HepG2 (cell line): ENCODE measurements at regions not wholly inside any gene's neighbourhood (a gene's known extent, or its start where the extent isn't known, plus 50 kb on each side); places are given as distances from the start of the nearest gene placed in this dataset.

Experiments
- ATAC-seq: fragments of 200-7000 bp; cut with Tn5 transposase; 3 replicates; pipeline ENCODE4 v1.9.1; 2020; ENCODE audit warnings: mild to moderate bottlenecking, moderate library complexity
- BruUV-seq: library from RNA; stranded (reverse); fragments of 400-500 nt; replicated peaks from 2 replicates; lab custom pipeline; 2021; lab: Mats Ljungman, UMichigan
- CTCF ChIA-PET: fragments of 300-600 bp; formaldehyde crosslinking; extraction: SDS; loops from one replicate; lab custom pipeline; 2021; ENCODE audit warnings: low total read pairs, inconsistent platforms, low intra/inter-chr PET ratio; lab: Yijun Ruan, JAX
- POLR2A ChIA-PET: fragments of 350-600 bp; sonication (Branson Sonifier 250); formaldehyde crosslinking; loops from one replicate; lab custom pipeline; 2020; ENCODE audit warnings: antibody characterized with exemption, inconsistent platforms; lab: Yijun Ruan, JAX
- DNase-seq: peaks from one replicate; pipeline ENCODE4 v3.0.0-alpha.2; 2015; ENCODE audit warnings: low spot score
- FAIRE-seq: peaks from 3 replicates; lab custom pipeline; 2011; peaks lifted over from hg19 to GRCh38; lab: Jason Lieb, UNC
- H2AFZ ChIP-seq: one replicate; pipeline ENCODE4 v1.6.1; 2011; ENCODE audit warnings: low read length, inconsistent platforms
- H3K27ac ChIP-seq: fragments of 300-600 bp; 3 replicates; pipeline ENCODE4 v1.8.0; 2011; ENCODE audit warnings: mixed run types, mild to moderate bottlenecking, mixed read lengths, low read length, inconsistent platforms; ENCODE audit not compliant: insufficient read depth; ENCODE audit errors: extremely low read length
- H3K27me3 ChIP-seq, 2 experiments: fragments of 200-600 bp in 1 of 2; 2 replicates in 1 of 2; 3 replicates in 1 of 2; pipeline versions ENCODE4 v1.6.0 to v1.8.0; 2011; ENCODE audit warnings: low read length in 2 of 2, mild to moderate bottlenecking in 2 of 2, moderate library complexity in 2 of 2, inconsistent platforms in 1 of 2; ENCODE audit not compliant: insufficient read depth in 2 of 2, control insufficient read depth in 1 of 2
- H3K36me3 ChIP-seq, 2 experiments: fragments of 200-600 bp in 1 of 2; replicated peaks in 1 of 2; 2 replicates in 1 of 2; 3 replicates in 1 of 2; pipeline versions ENCODE4 v1.5.1 to v1.8.0; 2011; ENCODE audit warnings: low read length in 2 of 2, inconsistent platforms in 1 of 2; ENCODE audit not compliant: insufficient read depth in 2 of 2, control insufficient read depth in 1 of 2
- H3K4me1 ChIP-seq: 2 replicates; pipeline ENCODE4 v1.5.1; 2012; ENCODE audit warnings: low read length, inconsistent platforms; ENCODE audit not compliant: insufficient read depth
- H3K4me2 ChIP-seq: 2 replicates; pipeline ENCODE4 v1.6.0; 2011; ENCODE audit warnings: low read depth, low read length, inconsistent platforms
- H3K4me3 ChIP-seq, 3 experiments: fragments of 200-600 bp in 1 of 3; sonication (generic), shearing (Covaris generic) in 1 of 3; replicated peaks in 1 of 3; 2 replicates each; pipeline ENCODE4 v1.5.1; 2011 to 2016; ENCODE audit warnings: low read length in 3 of 3, inconsistent platforms in 2 of 3, low read depth in 2 of 3, mild to moderate bottlenecking in 2 of 3, control low read depth in 1 of 3, mixed read lengths in 1 of 3; ENCODE audit not compliant: insufficient read depth in 1 of 3
- H3K79me2 ChIP-seq: one replicate; pipeline ENCODE4 v1.6.1; 2011; ENCODE audit warnings: low read length, inconsistent platforms; ENCODE audit not compliant: insufficient read depth
- H3K9ac ChIP-seq: 2 replicates; pipeline ENCODE4 v1.6.0; 2011; ENCODE audit warnings: mild to moderate bottlenecking, low read depth, low read length, inconsistent platforms; ENCODE audit not compliant: insufficient read depth
- H3K9me3 ChIP-seq: 2 replicates; pipeline ENCODE4 v1.5.1; 2012; ENCODE audit warnings: mild to moderate bottlenecking, low read length
- H4K20me1 ChIP-seq: 2 replicates; pipeline ENCODE4 v1.6.0; 2011; ENCODE audit warnings: inconsistent platforms, mild to moderate bottlenecking, low read length, moderate library complexity; ENCODE audit not compliant: insufficient read depth
- CC2D1A ChIP-seq: sonication (generic); formaldehyde crosslinking; IDR thresholded peaks from 2 replicates; pipeline ENCODE4 v1.8.1; 2023; ENCODE audit warnings: mild to moderate bottlenecking, missing genetic modification reagents
- CTCF ChIP-seq: sonication (generic); formaldehyde crosslinking; IDR thresholded peaks from 2 replicates; pipeline ENCODE4 v1.5.0; 2020; ENCODE audit warnings: mild to moderate bottlenecking, missing genetic modification reagents, moderate library complexity
- HOXA7 ChIP-seq: sonication (generic); formaldehyde crosslinking; IDR thresholded peaks from 2 replicates; pipeline ENCODE4 v1.8.1; 2022; ENCODE audit warnings: mild to moderate bottlenecking, missing genetic modification reagents, moderate library complexity
- KDM6A ChIP-seq: IDR thresholded peaks from 2 replicates; pipeline ENCODE4 v1.6.1; 2016; ENCODE audit warnings: low read depth
- MEIS1 ChIP-seq: sonication (generic); formaldehyde crosslinking; IDR thresholded peaks from 2 replicates; pipeline ENCODE4 v1.9.0; 2021; ENCODE audit warnings: mild to moderate bottlenecking, missing genetic modification reagents, moderate library complexity, borderline replicate concordance
- MTF1 ChIP-seq: sonication (generic); formaldehyde crosslinking; IDR thresholded peaks from 2 replicates; pipeline ENCODE4 v1.5.0; 2020; ENCODE audit warnings: missing genetic modification reagents
- NR2C2 ChIP-seq: sonication (generic); formaldehyde crosslinking; IDR thresholded peaks from 2 replicates; pipeline ENCODE4 v1.4.0; 2020; ENCODE audit warnings: missing genetic modification reagents, mild to moderate bottlenecking, moderate library complexity, borderline replicate concordance
- RAD21 ChIP-seq: fragments of 450-650 bp; formaldehyde crosslinking; IDR thresholded peaks from 2 replicates; pipeline ENCODE4 v1.5.0; 2020; ENCODE audit warnings: mild to moderate bottlenecking
- SATB2 ChIP-seq: sonication (generic); formaldehyde crosslinking; IDR thresholded peaks from 2 replicates; pipeline ENCODE4 v1.5.0; 2020; ENCODE audit warnings: missing genetic modification reagents
- STAG1 ChIP-seq: sonication (generic); formaldehyde crosslinking; IDR thresholded peaks from 2 replicates; pipeline ENCODE4 v1.4.0; 2020; ENCODE audit warnings: missing genetic modification reagents
- ZFP62 ChIP-seq: sonication (generic); formaldehyde crosslinking; IDR thresholded peaks from 2 replicates; pipeline ENCODE4 v1.4.0; 2020; ENCODE audit warnings: missing genetic modification reagents
- ZNF749 ChIP-seq: sonication (generic); formaldehyde crosslinking; IDR thresholded peaks from 2 replicates; pipeline ENCODE4 v1.8.0; 2022; ENCODE audit warnings: mild to moderate bottlenecking, missing genetic modification reagents, moderate library complexity, borderline replicate concordance
- WGBS: methylation state at CpG from one replicate; pipeline ENCODE4 v1.1.6; 2017; ENCODE audit warnings: low lambda C conversion rate; 5-methylcytosine and 5-hydroxymethylcytosine counted together
- in situ Hi-C: cut with HindIII; loops from 2 replicates; pipeline ENCODE4 v1.10.0; 2017; ENCODE audit warnings: low pct_unique_long_range_greater_than_20kb; ENCODE audit not compliant: extremely low pct_ligation_motif_present
- intact Hi-C: fragments of 100-400 bp; cut with micrococcal nuclease; formaldehyde crosslinking; loops from one replicate; pipeline ENCODE4 v1.10.0; 2022; ENCODE audit not compliant: unreplicated experiment

GRCh38 chr2:239763433-239764097, 261.6 kb downstream of the NDUFA10 start:
- no peak for FAIRE-seq
- no peak overlapping the region for H3K9ac ChIP-seq
- 0 out of 2 replicates have a peak, but pooled peaks cover 6% of the 10 kb centered on the region for H3K9me3 ChIP-seq
- 23% methylated on average over 11 of the region's 13 CpGs for WGBS
- BruUV-seq: no TSS peak
- H4K20me1 ChIP-seq: no peaks in the 10 kb centered on the region
- no peak overlapping the region for H3K4me2 ChIP-seq
- ChIA-PET POLR2A (no interaction called here), CTCF (no interaction called here)
- no peak overlapping the region for H3K4me3 ChIP-seq
- ATAC-seq: peak; percentile 47
- no peaks in the 10 kb centered on the region for H3K36me3 ChIP-seq
- no peak for DNase-seq
- intact Hi-C loops (no loop called here), in situ Hi-C loops (no loop called here)
- no peak overlapping the region for H3K27ac ChIP-seq
- no peak overlapping the region for H2AFZ ChIP-seq
- no peaks in the 10 kb centered on the region for H3K79me2 ChIP-seq
- TF ChIP-seq CC2D1A (CRISPR knock-in tag) (no peak), CTCF (CRISPR knock-in tag) (peak; percentile 34), MTF1 (CRISPR knock-in tag) (no peak), STAG1 (peak; percentile 37), NR2C2 (no peak)
- TF ChIP-seq, all 625 proteins: peak for 2
- H3K27me3 ChIP-seq: peaks cover 23 to 87% of the 10 kb centered on the region in 2 experiments
- no peaks in the 10 kb centered on the region for H3K4me1 ChIP-seq

GRCh38 chr2:239762655-239763269, 262.4 kb downstream of the NDUFA10 start:
- H3K9me3 ChIP-seq: 0 out of 2 replicates have a peak, but pooled peaks cover 6% of the 10 kb centered on the region
- H3K27ac ChIP-seq: no peak overlapping the region
- no peak for FAIRE-seq
- WGBS: 27% methylated on average over 14 of the region's 14 CpGs
- no peaks in the 10 kb centered on the region for H3K4me1 ChIP-seq
- peaks cover 21 to 87% of the 10 kb centered on the region in 2 experiments for H3K27me3 ChIP-seq
- BruUV-seq: no TSS peak
- intact Hi-C loops (no loop called here), in situ Hi-C loops (no loop called here)
- ChIA-PET CTCF (no interaction called here), POLR2A (no interaction called here)
- no peaks in the 10 kb centered on the region for H3K36me3 ChIP-seq
- H2AFZ ChIP-seq: no peak overlapping the region
- no peaks in the 10 kb centered on the region for H3K79me2 ChIP-seq
- no peaks in the 10 kb centered on the region for H4K20me1 ChIP-seq
- H3K4me2 ChIP-seq: no peak overlapping the region
- no peak for ATAC-seq
- H3K4me3 ChIP-seq: no peak overlapping the region
- DNase-seq: no peak
- no peak overlapping the region for H3K9ac ChIP-seq
- TF ChIP-seq MEIS1 (CRISPR knock-in tag): no peak
- no peak for TF ChIP-seq HOXA7 (CRISPR knock-in tag)
- no peak for TF ChIP-seq SATB2
- no peak for TF ChIP-seq ZFP62 (CRISPR knock-in tag)
- no peak for TF ChIP-seq KDM6A (CRISPR knock-in tag)
- TF ChIP-seq RAD21 (CRISPR knock-in tag): no peak
- TF ChIP-seq ZNF749 (CRISPR knock-in tag): no peak
